IMR-90 (cell line): ENCODE measurements at regions not wholly inside any gene's neighbourhood (a gene's known extent, or its start where the extent isn't known, plus 50 kb on each side); places are given as distances from the start of the nearest gene placed in this dataset.
A peak's percentile ranks its signal among the peaks of the same experiment; 100 is the strongest.

Experiments
- ATAC-seq: fragments of 200-7000 bp; cut with Tn5 transposase; 2 replicates; pipeline ENCODE4 v1.9.1; 2020; ENCODE audit warnings: low read depth, mild to moderate bottlenecking, moderate library complexity
- BruUV-seq: library from RNA; stranded (reverse); fragments of 400-500 nt; replicated peaks from 2 replicates; lab custom pipeline; 2021; lab: Mats Ljungman, UMichigan
- CTCF ChIA-PET: fragments of 300-600 bp; formaldehyde crosslinking; extraction: SDS; loops from one replicate; lab custom pipeline; 2021; ENCODE audit warnings: antibody characterized with exemption; lab: Yijun Ruan, JAX
- POLR2A ChIA-PET: fragments of 300-600 bp; sonication (Branson Sonifier 250); formaldehyde crosslinking; loops from one replicate; lab custom pipeline; 2022; ENCODE audit warnings: antibody characterized with exemption; ENCODE audit not compliant: unreplicated experiment; lab: Charles Lee
- DNase-seq: peaks from one replicate; pipeline ENCODE4 v3.0.0; 2013
- H2AFZ ChIP-seq: replicated peaks from 2 replicates; pipeline ENCODE3; 2013; ENCODE audit warnings: low read length, mild to moderate bottlenecking; ENCODE audit not compliant: poor library complexity
- H2AK5ac ChIP-seq: 2 replicates; pipeline ENCODE4 v1.6.1; 2013; ENCODE audit warnings: low read depth, low read length, inconsistent platforms
- H2AK9ac ChIP-seq: replicated peaks from 2 replicates; pipeline ENCODE3; 2013; ENCODE audit warnings: mild to moderate bottlenecking, low read depth, low read length, moderate library complexity; ENCODE audit not compliant: poor library complexity
- H2BK120ac ChIP-seq: 2 replicates; pipeline ENCODE4 v1.6.1; 2013; ENCODE audit warnings: low read depth, low read length, inconsistent platforms
- H2BK15ac ChIP-seq: 3 replicates; pipeline ENCODE4 v1.6.1; 2013; ENCODE audit warnings: low read depth, low read length, inconsistent platforms
- H2BK20ac ChIP-seq: 2 replicates; pipeline ENCODE4 v1.6.1; 2013; ENCODE audit warnings: low read depth, mild to moderate bottlenecking, inconsistent platforms, low read length, moderate library complexity
- H2BK5ac ChIP-seq: 2 replicates; pipeline ENCODE4 v1.6.1; 2013; ENCODE audit warnings: mild to moderate bottlenecking, low read depth, low read length, inconsistent platforms; ENCODE audit not compliant: poor library complexity, severe bottlenecking
- H3K14ac ChIP-seq: replicated peaks from 2 replicates; pipeline ENCODE4 v1.6.1; 2013; ENCODE audit warnings: low read depth, low read length, inconsistent platforms
- H3K18ac ChIP-seq: 2 replicates; pipeline ENCODE4 v1.6.1; 2013; ENCODE audit warnings: low read depth, low read length, control low read depth
- H3K23ac ChIP-seq: 2 replicates; pipeline ENCODE4 v1.6.1; 2013; ENCODE audit warnings: low read depth, low read length, inconsistent platforms
- H3K27ac ChIP-seq: 2 replicates; pipeline ENCODE4 v1.5.1; 2013; ENCODE audit warnings: mild to moderate bottlenecking, control low read depth, low read length; ENCODE audit not compliant: insufficient read depth
- H3K27me3 ChIP-seq: 2 replicates; pipeline ENCODE4 v1.6.1; 2013; ENCODE audit warnings: low read length; ENCODE audit not compliant: control insufficient read depth, insufficient read depth
- H3K36me3 ChIP-seq: 2 replicates; pipeline ENCODE4 v1.6.1; 2013; ENCODE audit warnings: low read length, mixed read lengths; ENCODE audit not compliant: control insufficient read depth, insufficient read depth
- H3K4ac ChIP-seq: 2 replicates; pipeline ENCODE4 v1.6.1; 2013; ENCODE audit warnings: low read depth, low read length, inconsistent platforms
- H3K4me1 ChIP-seq: 2 replicates; pipeline ENCODE4 v1.6.1; 2013; ENCODE audit warnings: low read length, mixed read lengths; ENCODE audit not compliant: control insufficient read depth, insufficient read depth
- H3K4me2 ChIP-seq: 2 replicates; pipeline ENCODE4 v1.6.1; 2013; ENCODE audit warnings: low read depth, mild to moderate bottlenecking, control low read depth, low read length, moderate library complexity
- H3K4me3 ChIP-seq: 2 replicates; pipeline ENCODE4 v1.5.1; 2013; ENCODE audit warnings: low read depth, mild to moderate bottlenecking, control low read depth, low read length, moderate library complexity; ENCODE audit not compliant: insufficient read depth
- H3K56ac ChIP-seq: 2 replicates; pipeline ENCODE4 v1.6.1; 2013; ENCODE audit warnings: low read length, inconsistent platforms; ENCODE audit not compliant: insufficient read depth; ENCODE audit errors: extremely low read depth
- H3K79me1 ChIP-seq, 2 experiments: 2 replicates each; pipeline ENCODE4 v1.6.1; 2013; ENCODE audit warnings: low read length in 2 of 2, inconsistent platforms in 1 of 2, low read depth in 1 of 2
- H3K9ac ChIP-seq: 2 replicates; pipeline ENCODE4 v1.6.1; 2013; ENCODE audit warnings: low read depth, low read length, control low read depth
- H3K9me1 ChIP-seq: 2 replicates; pipeline ENCODE4 v1.6.1; 2013; ENCODE audit warnings: low read length, inconsistent platforms; ENCODE audit not compliant: insufficient read depth
- H3K9me3 ChIP-seq: 2 replicates; pipeline ENCODE4 v1.6.1; 2013; ENCODE audit warnings: low read length; ENCODE audit not compliant: control insufficient read depth, insufficient read depth
- H4K20me1 ChIP-seq: 2 replicates; pipeline ENCODE4 v1.6.1; 2013; ENCODE audit warnings: low read length, inconsistent platforms; ENCODE audit not compliant: insufficient read depth
- H4K5ac ChIP-seq: 2 replicates; pipeline ENCODE4 v1.6.1; 2013; ENCODE audit warnings: mild to moderate bottlenecking, low read depth, low read length, control low read depth
- H4K8ac ChIP-seq, 2 experiments: 2 replicates each; pipeline ENCODE4 v1.6.1; 2013; ENCODE audit warnings: low read depth in 2 of 2, low read length in 2 of 2, control low read depth in 1 of 2, inconsistent platforms in 1 of 2
- H4K91ac ChIP-seq: 2 replicates; pipeline ENCODE4 v1.6.1; 2013; ENCODE audit warnings: low read depth, low read length, inconsistent platforms; ENCODE audit not compliant: insufficient read depth
- BHLHE40 ChIP-seq: fragments of 150-350 bp; IDR thresholded peaks from 2 replicates; pipeline ENCODE4 v1.6.1; 2016; ENCODE audit warnings: mild to moderate bottlenecking, low read depth, low read length
- CEBPB ChIP-seq: IDR thresholded peaks from 2 replicates; pipeline ENCODE4 v1.6.1; 2012; ENCODE audit warnings: low read depth, low read length, improper control_type of control experiment
- CHD1 ChIP-seq: IDR thresholded peaks from 2 replicates; pipeline ENCODE4 v1.6.1; 2012; ENCODE audit warnings: low read depth, low read length, improper control_type of control experiment
- CTCF ChIP-seq: conservative IDR thresholded peaks from 2 replicates; pipeline ENCODE4 v1.5.1; 2012; ENCODE audit warnings: mild to moderate bottlenecking, low read depth, low read length, improper control_type of control experiment
- ELK1 ChIP-seq: fragments of 150-350 bp; IDR thresholded peaks from 2 replicates; pipeline ENCODE4 v1.6.1; 2016; ENCODE audit warnings: low read depth, mild to moderate bottlenecking, low read length, moderate library complexity, borderline replicate concordance
- FOS ChIP-seq: fragments of 150-350 bp; IDR thresholded peaks from 2 replicates; pipeline ENCODE4 v1.6.1; 2016; ENCODE audit warnings: low read depth, low read length
- MAFK ChIP-seq: IDR thresholded peaks from 2 replicates; pipeline ENCODE4 v1.6.1; 2012; ENCODE audit warnings: low read depth, low read length, improper control_type of control experiment
- MAZ ChIP-seq: IDR thresholded peaks from 2 replicates; pipeline ENCODE4 v1.6.1; 2012; ENCODE audit warnings: low read depth, mild to moderate bottlenecking, low read length, improper control_type of control experiment, moderate library complexity, borderline replicate concordance
- MXI1 ChIP-seq: IDR thresholded peaks from 2 replicates; pipeline ENCODE4 v1.6.1; 2012; ENCODE audit warnings: low read depth, mild to moderate bottlenecking, low read length, moderate library complexity, borderline replicate concordance
- POLR2A ChIP-seq: IDR thresholded peaks from 2 replicates; pipeline ENCODE4 v1.6.1; 2012; ENCODE audit warnings: mild to moderate bottlenecking, low read depth, low read length
- RAD21 ChIP-seq: IDR thresholded peaks from 2 replicates; pipeline ENCODE4 v1.6.1; 2012; ENCODE audit warnings: low read length, improper control_type of control experiment
- RCOR1 ChIP-seq: IDR thresholded peaks from 2 replicates; pipeline ENCODE4 v1.6.1; 2012; ENCODE audit warnings: mild to moderate bottlenecking, low read length, improper control_type of control experiment; ENCODE audit not compliant: insufficient replicate concordance
- RFX5 ChIP-seq: IDR thresholded peaks from 2 replicates; pipeline ENCODE4 v1.8.0; 2012; ENCODE audit warnings: low read depth, mild to moderate bottlenecking, low read length, moderate library complexity
- SMC3 ChIP-seq: fragments of 150-350 bp; IDR thresholded peaks from 2 replicates; pipeline ENCODE4 v1.6.1; 2016; ENCODE audit warnings: low read depth, mild to moderate bottlenecking, antibody characterized with exemption, low read length, moderate library complexity
- WGBS, 2 experiments: methylation state at CpG; one replicate each; pipeline versions ENCODE4 v1.1.5 to v1.1.7; 2013; ENCODE audit warnings: missing lambda C conversion rate in 2 of 2; ENCODE audit not compliant: insufficient read length in 1 of 2; ENCODE audit errors: extremely low coverage in 2 of 2; 5-methylcytosine and 5-hydroxymethylcytosine counted together
- dilution Hi-C: fragments of 300-500 bp; cut with HindIII; formaldehyde crosslinking; loops from one replicate; pipeline ENCODE4 v1.14.3; 2018; ENCODE audit warnings: low sequenced_read_pairs; ENCODE audit not compliant: unreplicated experiment
- in situ Hi-C: fragments of 300-500 bp; cut with MboI; formaldehyde crosslinking; loops from 3 replicates; pipeline ENCODE4 v1.14.3; 2019; ENCODE audit warnings: low sequenced_read_pairs, inconsistent platforms, mixed read lengths
- intact Hi-C: fragments of 100-400 bp; cut with micrococcal nuclease; formaldehyde crosslinking; loops from 2 replicates; pipeline ENCODE4 v1.10.0; 2022

DNA sequence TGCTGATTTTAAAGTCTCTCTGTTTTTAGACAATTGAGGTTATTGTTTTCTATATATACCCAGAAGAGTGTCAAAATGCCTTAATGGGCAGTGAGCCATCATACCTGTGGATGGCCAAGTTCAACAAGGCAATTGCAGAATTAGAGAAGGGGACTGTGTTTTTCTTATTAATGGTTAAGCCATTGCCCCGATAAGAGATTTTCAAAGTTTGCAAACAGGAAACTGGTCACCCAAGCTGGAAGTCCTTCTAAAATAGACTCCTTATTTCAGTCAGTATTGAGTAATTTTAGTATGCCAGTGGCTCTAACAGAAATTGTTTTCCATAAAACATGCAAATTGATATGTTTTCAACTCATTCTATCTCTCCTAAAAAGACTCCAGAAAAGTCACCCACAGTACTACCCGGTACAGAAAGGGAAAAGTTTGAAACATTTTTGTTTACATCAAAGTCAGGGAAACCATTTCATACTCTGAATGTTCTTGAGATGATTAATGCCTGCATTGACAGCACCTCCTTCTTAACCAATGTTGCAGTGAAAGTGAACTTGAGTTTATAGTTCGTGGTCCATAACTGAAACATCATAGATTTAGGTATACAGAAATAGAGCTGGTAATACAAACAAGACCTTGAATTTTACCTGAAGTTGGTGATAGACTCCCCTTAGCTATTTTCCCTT lies 191.1 kb downstream of the TMX1 start:
- intact Hi-C loops, result no loop called here
- CTCF ChIA-PET, result no interaction called here

More for the DNA sequence above, 191.1 kb downstream of the TMX1 start:
- Histone ChIP-seq H2AK9ac (no peak overlapping the region), H3K18ac (peak overlapping the region; percentile 52; the same call in 1 of the 2 replicates), H2AFZ (no peak overlapping the region), H2BK5ac (no peak overlapping the region), H3K9me3 (no peaks in the 10 kb centered on the region), H4K20me1 (no peaks in the 10 kb centered on the region), H3K9ac (no peak overlapping the region), H2BK15ac (0 out of 3 replicates have a peak overlapping the region, but pooled peaks have one; percentile 34), H3K4me1 (peaks cover 2% of the 10 kb centered on the region), H3K14ac (0 out of 2 replicates have a peak overlapping the region, but pooled peaks have one; percentile 47), H3K23ac (no peak overlapping the region), H3K4me3 (no peak overlapping the region), H3K4ac (peak overlapping the region; percentile 52; the same call in 1 of the 2 replicates), H3K27me3 (no peaks in the 10 kb centered on the region), H3K56ac (no peak overlapping the region), H2BK20ac (no peak overlapping the region), H3K79me1 (0 out of 4 replicates have a peak, but pooled peaks cover 0 to 4% of the 10 kb centered on the region in 2 experiments), H3K27ac (no peak overlapping the region), H3K9me1 (no peaks in the 10 kb centered on the region), H2BK120ac (no peak overlapping the region), H4K5ac (no peak overlapping the region), H4K91ac (no peak overlapping the region), H3K4me2 (no peak overlapping the region), H4K8ac (0 out of 4 replicates have a peak overlapping the region, but pooled peaks of 1 of the 2 experiments have one; percentile 42), H2AK5ac (no peak overlapping the region), H3K36me3 (no peaks in the 10 kb centered on the region)
- DNase-seq, result no peak
- in situ Hi-C loops, result no loop called here
- ATAC-seq, result no peak
- POLR2A ChIA-PET, result no interaction called here
- TF ChIP-seq RCOR1 (no peak), SMC3 (no peak), MXI1 (no peak), RAD21 (no peak), POLR2A (no peak), ELK1 (no peak), RFX5 (no peak), CHD1 (no peak), BHLHE40 (no peak), MAFK (no peak), CEBPB (no peak), FOS (no peak), CTCF (no peak), MAZ (no peak)
- dilution Hi-C loops, result no loop called here
- no TSS peak for BruUV-seq
- no CpG with 5 or more reads among the region's 3 CpGs for WGBS, 2 experiments
